ENCODE measurements at regions not wholly inside any gene's neighbourhood (a gene's known extent, or its start where the extent isn't known, plus 50 kb on each side); places are given as distances from the start of the nearest gene placed in this dataset.

- Histone ChIP-seq H3K4me2 (ENCODE audit: low read length) (peak overlapping the region; percentile 88), H3K27ac (ENCODE audit: low read depth, low read length) (peak overlapping the region; percentile 85), H2AFZ (ENCODE audit: low read depth, low read length) (peak overlapping the region; percentile 66), H3K4me3 (ENCODE audit: insufficient read depth, low read depth, low read length) (peak overlapping the region; percentile 66), H3K9me3 (ENCODE audit: insufficient read depth, low read depth, low read length) (no peaks in the 10 kb centered on the region), H3K79me2 (ENCODE audit: insufficient read depth, low read length) (no peaks in the 10 kb centered on the region), H3K4me1 (ENCODE audit: insufficient read depth, low read length) (peaks cover 5% of the 10 kb centered on the region), H3K27me3 (ENCODE audit: insufficient read depth, low read length) (no peaks in the 10 kb centered on the region), H3K36me3 (ENCODE audit: insufficient read depth, low read length) (no peaks in the 10 kb centered on the region), H4K20me1 (ENCODE audit: insufficient read depth, low read length) (no peaks in the 10 kb centered on the region), H3K9ac (ENCODE audit: low read length) (peak overlapping the region; percentile 83)
- no peaks in the 10 kb centered on the region for H3K36me3 Mint-ChIP-seq (ENCODE audit: low read depth, unreplicated experiment)
- H3K27me3 Mint-ChIP-seq (ENCODE audit: low read depth, unreplicated experiment), result no peaks in the 10 kb centered on the region
- TF ChIP-seq, protein P1, sequence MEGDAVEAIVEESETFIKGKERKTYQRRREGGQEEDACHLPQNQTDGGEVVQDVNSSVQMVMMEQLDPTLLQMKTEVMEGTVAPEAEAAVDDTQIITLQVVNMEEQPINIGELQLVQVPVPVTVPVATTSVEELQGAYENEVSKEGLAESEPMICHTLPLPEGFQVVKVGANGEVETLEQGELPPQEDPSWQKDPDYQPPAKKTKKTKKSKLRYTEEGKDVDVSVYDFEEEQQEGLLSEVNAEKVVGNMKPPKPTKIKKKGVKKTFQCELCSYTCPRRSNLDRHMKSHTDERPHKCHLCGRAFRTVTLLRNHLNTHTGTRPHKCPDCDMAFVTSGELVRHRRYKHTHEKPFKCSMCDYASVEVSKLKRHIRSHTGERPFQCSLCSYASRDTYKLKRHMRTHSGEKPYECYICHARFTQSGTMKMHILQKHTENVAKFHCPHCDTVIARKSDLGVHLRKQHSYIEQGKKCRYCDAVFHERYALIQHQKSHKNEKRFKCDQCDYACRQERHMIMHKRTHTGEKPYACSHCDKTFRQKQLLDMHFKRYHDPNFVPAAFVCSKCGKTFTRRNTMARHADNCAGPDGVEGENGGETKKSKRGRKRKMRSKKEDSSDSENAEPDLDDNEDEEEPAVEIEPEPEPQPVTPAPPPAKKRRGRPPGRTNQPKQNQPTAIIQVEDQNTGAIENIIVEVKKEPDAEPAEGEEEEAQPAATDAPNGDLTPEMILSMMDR (IDR thresholded peaks at IDR 0.05; ENCODE audit: insufficient read depth, low read depth, low read length), result no peak
- no peak for TF ChIP-seq EZH2 (IDR thresholded peaks at IDR 0.05; ENCODE audit: insufficient read depth, low read length)
- H3K27ac Mint-ChIP-seq (ENCODE audit: unreplicated experiment), result peak overlapping the region; percentile 93
- no peaks in the 10 kb centered on the region for H3K9me3 Mint-ChIP-seq (ENCODE audit: unreplicated experiment)
- H3K4me3 Mint-ChIP-seq (ENCODE audit: unreplicated experiment), result peak overlapping the region; percentile 89
- H3K4me1 Mint-ChIP-seq (ENCODE audit: low read depth, unreplicated experiment), result peaks cover 3% of the 10 kb centered on the region
- DNase-seq (ENCODE audit: low read depth) (peak; percentile 86), FAIRE-seq (peak; percentile 73)
These were observed 198.7 kb upstream of the DCN start for GRCh38 chr12:91381309-91381804.

DNA sequence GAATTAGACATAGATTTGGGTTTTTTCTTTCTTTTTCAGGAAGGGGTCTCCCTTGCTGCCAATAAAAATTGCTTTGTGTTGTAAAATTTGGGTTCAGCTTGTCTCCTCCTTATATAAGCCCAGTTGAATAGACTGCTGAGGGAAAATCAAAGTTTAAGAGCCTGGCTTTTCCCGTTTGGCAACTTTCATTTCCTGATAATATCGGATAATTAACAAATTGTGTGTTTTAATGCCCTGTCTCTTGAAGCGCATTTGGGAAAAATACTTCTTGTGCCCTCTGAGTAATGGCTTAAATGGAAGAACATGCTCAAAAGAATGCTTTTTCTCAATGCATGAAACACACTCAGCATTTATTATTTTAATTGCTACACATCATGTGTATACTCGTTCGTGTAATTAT lies 198.0 kb upstream of the DCN start:
- H3K27ac Mint-ChIP-seq (ENCODE audit: unreplicated experiment), result no peak overlapping the region
- H3K27me3 Mint-ChIP-seq (ENCODE audit: low read depth, unreplicated experiment), result no peaks in the 10 kb centered on the region
- no peak overlapping the region for H2AFZ ChIP-seq (ENCODE audit: low read depth, low read length)
- no peak overlapping the region for H3K9ac ChIP-seq (ENCODE audit: low read length)
- H4K20me1 ChIP-seq (ENCODE audit: insufficient read depth, low read length), result no peaks in the 10 kb centered on the region
- H3K79me2 ChIP-seq (ENCODE audit: insufficient read depth, low read length), result no peaks in the 10 kb centered on the region
- peak overlapping the region; percentile 88 for H3K4me2 ChIP-seq (ENCODE audit: low read length)
- no peak for DNase-seq (ENCODE audit: low read depth)
- peaks cover 5% of the 10 kb centered on the region for H3K4me1 ChIP-seq (ENCODE audit: insufficient read depth, low read length)
- H3K4me3 Mint-ChIP-seq (ENCODE audit: unreplicated experiment), result no peak overlapping the region
- H3K4me1 Mint-ChIP-seq (ENCODE audit: low read depth, unreplicated experiment), result peaks cover 3% of the 10 kb centered on the region
- TF ChIP-seq, protein P1 (IDR thresholded peaks at IDR 0.05; ENCODE audit: insufficient read depth, low read depth, low read length), result no peak
- no peak for TF ChIP-seq EZH2 (IDR thresholded peaks at IDR 0.05; ENCODE audit: insufficient read depth, low read length)
- no peak overlapping the region for H3K4me3 ChIP-seq (ENCODE audit: insufficient read depth, low read depth, low read length)
- H3K9me3 Mint-ChIP-seq (ENCODE audit: unreplicated experiment), result no peaks in the 10 kb centered on the region
- no peak overlapping the region for H3K27ac ChIP-seq (ENCODE audit: low read depth, low read length)
- no peaks in the 10 kb centered on the region for H3K36me3 ChIP-seq (ENCODE audit: insufficient read depth, low read length)
- FAIRE-seq, result no peak
- H3K36me3 Mint-ChIP-seq (ENCODE audit: low read depth, unreplicated experiment), result no peaks in the 10 kb centered on the region
- H3K27me3 ChIP-seq (ENCODE audit: insufficient read depth, low read length), result no peaks in the 10 kb centered on the region
- H3K9me3 ChIP-seq (ENCODE audit: insufficient read depth, low read depth, low read length), result no peaks in the 10 kb centered on the region

GRCh38 chr12:91379051-91379775 lies 196.6 kb upstream of the DCN start:
- Mint-ChIP-seq H3K36me3 (ENCODE audit: low read depth, unreplicated experiment) (no peaks in the 10 kb centered on the region), H3K27me3 (ENCODE audit: low read depth, unreplicated experiment) (no peaks in the 10 kb centered on the region), H3K4me3 (ENCODE audit: unreplicated experiment) (no peak overlapping the region), H3K27ac (ENCODE audit: unreplicated experiment) (no peak overlapping the region), H3K4me1 (ENCODE audit: low read depth, unreplicated experiment) (peaks cover 3% of the 10 kb centered on the region), H3K9me3 (ENCODE audit: unreplicated experiment) (no peaks in the 10 kb centered on the region)
- Histone ChIP-seq H4K20me1 (ENCODE audit: insufficient read depth, low read length) (no peaks in the 10 kb centered on the region), H3K4me2 (ENCODE audit: low read length) (no peak overlapping the region), H2AFZ (ENCODE audit: low read depth, low read length) (no peak overlapping the region), H3K27me3 (ENCODE audit: insufficient read depth, low read length) (no peaks in the 10 kb centered on the region), H3K36me3 (ENCODE audit: insufficient read depth, low read length) (no peaks in the 10 kb centered on the region), H3K27ac (ENCODE audit: low read depth, low read length) (no peak overlapping the region), H3K4me1 (ENCODE audit: insufficient read depth, low read length) (peaks cover 5% of the 10 kb centered on the region), H3K9ac (ENCODE audit: low read length) (no peak overlapping the region), H3K9me3 (ENCODE audit: insufficient read depth, low read depth, low read length) (no peaks in the 10 kb centered on the region), H3K79me2 (ENCODE audit: insufficient read depth, low read length) (no peaks in the 10 kb centered on the region), H3K4me3 (ENCODE audit: insufficient read depth, low read depth, low read length) (no peak overlapping the region)
- no peak for DNase-seq (ENCODE audit: low read depth)
- no peak for FAIRE-seq
- TF ChIP-seq, protein P1 (IDR thresholded peaks at IDR 0.05; ENCODE audit: insufficient read depth, low read depth, low read length), result no peak
- no peak for TF ChIP-seq EZH2 (IDR thresholded peaks at IDR 0.05; ENCODE audit: insufficient read depth, low read length)
